ENCODE measurements at regions not wholly inside any gene's neighbourhood (a gene's known extent, or its start where the extent isn't known, plus 50 kb on each side); places are given as distances from the start of the nearest gene placed in this dataset.

DNA sequence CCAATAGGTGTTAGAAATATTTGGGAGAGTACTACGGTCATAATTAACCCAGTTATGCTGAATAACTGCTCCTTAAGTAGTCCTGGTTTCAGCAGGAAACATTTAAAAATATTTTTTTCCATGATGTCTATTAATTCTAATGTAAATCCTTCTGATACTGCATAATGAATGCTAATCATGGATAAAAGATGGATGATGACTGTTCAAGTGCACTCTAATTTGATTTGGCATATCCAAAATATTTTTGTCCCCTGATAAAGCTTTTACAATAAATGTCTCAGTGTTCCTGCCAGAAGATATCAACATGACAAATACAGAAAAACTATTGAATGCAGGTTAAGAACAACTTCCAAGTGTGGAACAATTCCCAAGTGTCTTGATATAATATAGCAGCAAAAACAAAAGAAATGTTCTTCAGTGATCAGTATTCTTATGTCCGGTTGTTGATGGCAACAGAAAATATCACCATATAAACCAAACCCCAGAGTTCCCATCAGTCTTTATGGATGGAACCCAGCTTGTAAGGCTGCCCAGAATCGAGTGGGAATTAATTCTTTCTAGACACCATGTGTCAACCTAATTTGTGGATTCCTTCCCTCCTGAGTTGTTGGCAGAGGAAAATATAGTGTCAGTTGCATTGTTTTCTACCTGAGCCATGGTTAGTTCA is 205.4 kb upstream of the GK2 start:
- TF ChIP-seq, protein P1, sequence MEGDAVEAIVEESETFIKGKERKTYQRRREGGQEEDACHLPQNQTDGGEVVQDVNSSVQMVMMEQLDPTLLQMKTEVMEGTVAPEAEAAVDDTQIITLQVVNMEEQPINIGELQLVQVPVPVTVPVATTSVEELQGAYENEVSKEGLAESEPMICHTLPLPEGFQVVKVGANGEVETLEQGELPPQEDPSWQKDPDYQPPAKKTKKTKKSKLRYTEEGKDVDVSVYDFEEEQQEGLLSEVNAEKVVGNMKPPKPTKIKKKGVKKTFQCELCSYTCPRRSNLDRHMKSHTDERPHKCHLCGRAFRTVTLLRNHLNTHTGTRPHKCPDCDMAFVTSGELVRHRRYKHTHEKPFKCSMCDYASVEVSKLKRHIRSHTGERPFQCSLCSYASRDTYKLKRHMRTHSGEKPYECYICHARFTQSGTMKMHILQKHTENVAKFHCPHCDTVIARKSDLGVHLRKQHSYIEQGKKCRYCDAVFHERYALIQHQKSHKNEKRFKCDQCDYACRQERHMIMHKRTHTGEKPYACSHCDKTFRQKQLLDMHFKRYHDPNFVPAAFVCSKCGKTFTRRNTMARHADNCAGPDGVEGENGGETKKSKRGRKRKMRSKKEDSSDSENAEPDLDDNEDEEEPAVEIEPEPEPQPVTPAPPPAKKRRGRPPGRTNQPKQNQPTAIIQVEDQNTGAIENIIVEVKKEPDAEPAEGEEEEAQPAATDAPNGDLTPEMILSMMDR (IDR thresholded peaks at IDR 0.05; ENCODE audit: low read length): no peak
- TF ChIP-seq EZH2 (IDR thresholded peaks at IDR 0.05; ENCODE audit: borderline replicate concordance, low read length): no peak
